IMR-90 (cell line): ENCODE measurements at regions not wholly inside any gene's neighbourhood (a gene's known extent, or its start where the extent isn't known, plus 50 kb on each side); places are given as distances from the start of the nearest gene placed in this dataset.

Experiments used
- ATAC-seq: fragments of 200-7000 bp; cut with Tn5 transposase; 2 replicates; pipeline ENCODE4 v1.9.1; 2020; ENCODE audit warnings: low read depth, mild to moderate bottlenecking, moderate library complexity
- BruUV-seq: library from RNA; stranded (reverse); fragments of 400-500 nt; replicated peaks from 2 replicates; lab custom pipeline; 2021; lab: Mats Ljungman, UMichigan
- CTCF ChIA-PET: fragments of 300-600 bp; formaldehyde crosslinking; extraction: SDS; loops from one replicate; lab custom pipeline; 2021; ENCODE audit warnings: antibody characterized with exemption; lab: Yijun Ruan, JAX
- POLR2A ChIA-PET: fragments of 300-600 bp; sonication (Branson Sonifier 250); formaldehyde crosslinking; loops from one replicate; lab custom pipeline; 2022; ENCODE audit warnings: antibody characterized with exemption; ENCODE audit not compliant: unreplicated experiment; lab: Charles Lee
- DNase-seq: peaks from one replicate; pipeline ENCODE4 v3.0.0; 2013
- H2AFZ ChIP-seq: replicated peaks from 2 replicates; pipeline ENCODE3; 2013; ENCODE audit warnings: low read length, mild to moderate bottlenecking; ENCODE audit not compliant: poor library complexity
- H2AK5ac ChIP-seq: 2 replicates; pipeline ENCODE4 v1.6.1; 2013; ENCODE audit warnings: low read depth, low read length, inconsistent platforms
- H2AK9ac ChIP-seq: replicated peaks from 2 replicates; pipeline ENCODE3; 2013; ENCODE audit warnings: mild to moderate bottlenecking, low read depth, low read length, moderate library complexity; ENCODE audit not compliant: poor library complexity
- H2BK120ac ChIP-seq: 2 replicates; pipeline ENCODE4 v1.6.1; 2013; ENCODE audit warnings: low read depth, low read length, inconsistent platforms
- H2BK15ac ChIP-seq: 3 replicates; pipeline ENCODE4 v1.6.1; 2013; ENCODE audit warnings: low read depth, low read length, inconsistent platforms
- H2BK20ac ChIP-seq: 2 replicates; pipeline ENCODE4 v1.6.1; 2013; ENCODE audit warnings: low read depth, mild to moderate bottlenecking, inconsistent platforms, low read length, moderate library complexity
- H2BK5ac ChIP-seq: 2 replicates; pipeline ENCODE4 v1.6.1; 2013; ENCODE audit warnings: mild to moderate bottlenecking, low read depth, low read length, inconsistent platforms; ENCODE audit not compliant: poor library complexity, severe bottlenecking
- H3K14ac ChIP-seq: replicated peaks from 2 replicates; pipeline ENCODE4 v1.6.1; 2013; ENCODE audit warnings: low read depth, low read length, inconsistent platforms
- H3K18ac ChIP-seq: 2 replicates; pipeline ENCODE4 v1.6.1; 2013; ENCODE audit warnings: low read depth, low read length, control low read depth
- H3K23ac ChIP-seq: 2 replicates; pipeline ENCODE4 v1.6.1; 2013; ENCODE audit warnings: low read depth, low read length, inconsistent platforms
- H3K27ac ChIP-seq: 2 replicates; pipeline ENCODE4 v1.5.1; 2013; ENCODE audit warnings: mild to moderate bottlenecking, control low read depth, low read length; ENCODE audit not compliant: insufficient read depth
- H3K27me3 ChIP-seq: 2 replicates; pipeline ENCODE4 v1.6.1; 2013; ENCODE audit warnings: low read length; ENCODE audit not compliant: control insufficient read depth, insufficient read depth
- H3K36me3 ChIP-seq: 2 replicates; pipeline ENCODE4 v1.6.1; 2013; ENCODE audit warnings: low read length, mixed read lengths; ENCODE audit not compliant: control insufficient read depth, insufficient read depth
- H3K4ac ChIP-seq: 2 replicates; pipeline ENCODE4 v1.6.1; 2013; ENCODE audit warnings: low read depth, low read length, inconsistent platforms
- H3K4me1 ChIP-seq: 2 replicates; pipeline ENCODE4 v1.6.1; 2013; ENCODE audit warnings: low read length, mixed read lengths; ENCODE audit not compliant: control insufficient read depth, insufficient read depth
- H3K4me2 ChIP-seq: 2 replicates; pipeline ENCODE4 v1.6.1; 2013; ENCODE audit warnings: low read depth, mild to moderate bottlenecking, control low read depth, low read length, moderate library complexity
- H3K4me3 ChIP-seq: 2 replicates; pipeline ENCODE4 v1.5.1; 2013; ENCODE audit warnings: low read depth, mild to moderate bottlenecking, control low read depth, low read length, moderate library complexity; ENCODE audit not compliant: insufficient read depth
- H3K56ac ChIP-seq: 2 replicates; pipeline ENCODE4 v1.6.1; 2013; ENCODE audit warnings: low read length, inconsistent platforms; ENCODE audit not compliant: insufficient read depth; ENCODE audit errors: extremely low read depth
- H3K79me1 ChIP-seq, 2 experiments: 2 replicates each; pipeline ENCODE4 v1.6.1; 2013; ENCODE audit warnings: low read length in 2 of 2, inconsistent platforms in 1 of 2, low read depth in 1 of 2
- H3K9ac ChIP-seq: 2 replicates; pipeline ENCODE4 v1.6.1; 2013; ENCODE audit warnings: low read depth, low read length, control low read depth
- H3K9me1 ChIP-seq: 2 replicates; pipeline ENCODE4 v1.6.1; 2013; ENCODE audit warnings: low read length, inconsistent platforms; ENCODE audit not compliant: insufficient read depth
- H3K9me3 ChIP-seq: 2 replicates; pipeline ENCODE4 v1.6.1; 2013; ENCODE audit warnings: low read length; ENCODE audit not compliant: control insufficient read depth, insufficient read depth
- H4K20me1 ChIP-seq: 2 replicates; pipeline ENCODE4 v1.6.1; 2013; ENCODE audit warnings: low read length, inconsistent platforms; ENCODE audit not compliant: insufficient read depth
- H4K5ac ChIP-seq: 2 replicates; pipeline ENCODE4 v1.6.1; 2013; ENCODE audit warnings: mild to moderate bottlenecking, low read depth, low read length, control low read depth
- H4K8ac ChIP-seq, 2 experiments: 2 replicates each; pipeline ENCODE4 v1.6.1; 2013; ENCODE audit warnings: low read depth in 2 of 2, low read length in 2 of 2, control low read depth in 1 of 2, inconsistent platforms in 1 of 2
- H4K91ac ChIP-seq: 2 replicates; pipeline ENCODE4 v1.6.1; 2013; ENCODE audit warnings: low read depth, low read length, inconsistent platforms; ENCODE audit not compliant: insufficient read depth
- BHLHE40 ChIP-seq: fragments of 150-350 bp; IDR thresholded peaks from 2 replicates; pipeline ENCODE4 v1.6.1; 2016; ENCODE audit warnings: mild to moderate bottlenecking, low read depth, low read length
- CEBPB ChIP-seq: IDR thresholded peaks from 2 replicates; pipeline ENCODE4 v1.6.1; 2012; ENCODE audit warnings: low read depth, low read length, improper control_type of control experiment
- CHD1 ChIP-seq: IDR thresholded peaks from 2 replicates; pipeline ENCODE4 v1.6.1; 2012; ENCODE audit warnings: low read depth, low read length, improper control_type of control experiment
- CTCF ChIP-seq: conservative IDR thresholded peaks from 2 replicates; pipeline ENCODE4 v1.5.1; 2012; ENCODE audit warnings: mild to moderate bottlenecking, low read depth, low read length, improper control_type of control experiment
- ELK1 ChIP-seq: fragments of 150-350 bp; IDR thresholded peaks from 2 replicates; pipeline ENCODE4 v1.6.1; 2016; ENCODE audit warnings: low read depth, mild to moderate bottlenecking, low read length, moderate library complexity, borderline replicate concordance
- FOS ChIP-seq: fragments of 150-350 bp; IDR thresholded peaks from 2 replicates; pipeline ENCODE4 v1.6.1; 2016; ENCODE audit warnings: low read depth, low read length
- MAFK ChIP-seq: IDR thresholded peaks from 2 replicates; pipeline ENCODE4 v1.6.1; 2012; ENCODE audit warnings: low read depth, low read length, improper control_type of control experiment
- MXI1 ChIP-seq: IDR thresholded peaks from 2 replicates; pipeline ENCODE4 v1.6.1; 2012; ENCODE audit warnings: low read depth, mild to moderate bottlenecking, low read length, moderate library complexity, borderline replicate concordance
- POLR2A ChIP-seq: IDR thresholded peaks from 2 replicates; pipeline ENCODE4 v1.6.1; 2012; ENCODE audit warnings: mild to moderate bottlenecking, low read depth, low read length
- RAD21 ChIP-seq: IDR thresholded peaks from 2 replicates; pipeline ENCODE4 v1.6.1; 2012; ENCODE audit warnings: low read length, improper control_type of control experiment
- RCOR1 ChIP-seq: IDR thresholded peaks from 2 replicates; pipeline ENCODE4 v1.6.1; 2012; ENCODE audit warnings: mild to moderate bottlenecking, low read length, improper control_type of control experiment; ENCODE audit not compliant: insufficient replicate concordance
- RFX5 ChIP-seq: IDR thresholded peaks from 2 replicates; pipeline ENCODE4 v1.8.0; 2012; ENCODE audit warnings: low read depth, mild to moderate bottlenecking, low read length, moderate library complexity
- SMC3 ChIP-seq: fragments of 150-350 bp; IDR thresholded peaks from 2 replicates; pipeline ENCODE4 v1.6.1; 2016; ENCODE audit warnings: low read depth, mild to moderate bottlenecking, antibody characterized with exemption, low read length, moderate library complexity
- USF2 ChIP-seq: fragments of 150-350 bp; IDR thresholded peaks from 2 replicates; pipeline ENCODE4 v1.6.1; 2017; ENCODE audit warnings: mild to moderate bottlenecking, antibody characterized with exemption, low read length, low read depth
- WGBS, 2 experiments: methylation state at CpG; one replicate each; pipeline versions ENCODE4 v1.1.5 to v1.1.7; 2013; ENCODE audit warnings: missing lambda C conversion rate in 2 of 2; ENCODE audit not compliant: insufficient read length in 1 of 2; ENCODE audit errors: extremely low coverage in 2 of 2; 5-methylcytosine and 5-hydroxymethylcytosine counted together
- dilution Hi-C: fragments of 300-500 bp; cut with HindIII; formaldehyde crosslinking; loops from one replicate; pipeline ENCODE4 v1.14.3; 2018; ENCODE audit warnings: low sequenced_read_pairs; ENCODE audit not compliant: unreplicated experiment
- in situ Hi-C: fragments of 300-500 bp; cut with MboI; formaldehyde crosslinking; loops from 3 replicates; pipeline ENCODE4 v1.14.3; 2019; ENCODE audit warnings: low sequenced_read_pairs, inconsistent platforms, mixed read lengths
- intact Hi-C: fragments of 100-400 bp; cut with micrococcal nuclease; formaldehyde crosslinking; loops from 2 replicates; pipeline ENCODE4 v1.10.0; 2022

DNA sequence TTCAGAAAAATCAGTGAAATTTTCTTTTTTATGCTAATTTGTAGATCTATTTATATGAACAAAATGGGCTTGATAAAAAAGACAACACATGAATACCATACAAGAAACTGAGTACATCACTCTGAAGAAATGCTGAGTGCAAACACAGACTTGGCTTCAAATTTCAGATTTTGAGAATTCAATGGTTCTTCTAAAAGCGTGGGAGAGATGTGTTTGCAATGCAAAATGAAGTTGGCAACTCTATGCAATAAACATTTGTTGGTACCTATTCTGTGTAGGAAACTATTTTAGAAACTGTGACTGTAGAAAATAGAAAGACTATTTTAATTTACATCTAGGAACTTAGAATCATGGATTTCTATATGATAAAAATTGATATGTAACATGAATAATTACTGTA, 1834.1 kb upstream of the CELF4 start:
- no peak overlapping the region for H3K9ac ChIP-seq
- H2BK15ac ChIP-seq, result no peak overlapping the region
- H3K56ac ChIP-seq, result no peak overlapping the region
- dilution Hi-C loops, result no loop called here
- H3K23ac ChIP-seq, result no peak overlapping the region
- H3K9me3 ChIP-seq, result no peaks in the 10 kb centered on the region; the same call in 1 of the 2 replicates
- no TSS peak for BruUV-seq
- no peak overlapping the region for H3K4ac ChIP-seq
- no peak overlapping the region for H2AK5ac ChIP-seq
- in situ Hi-C loops, result no loop called here
- intact Hi-C loops, result no loop called here
- no peaks in the 10 kb centered on the region for H4K20me1 ChIP-seq
- no peak overlapping the region for H3K18ac ChIP-seq
- ChIA-PET POLR2A (no interaction called here), CTCF (no interaction called here)
- H3K4me2 ChIP-seq, result no peak overlapping the region
- TF ChIP-seq USF2, result no peak
- TF ChIP-seq SMC3, result no peak
- no peak for TF ChIP-seq CTCF
- TF ChIP-seq RFX5, result no peak
- TF ChIP-seq CHD1, result no peak
- no peak for TF ChIP-seq RAD21
- no peak for TF ChIP-seq MAFK
- no peak for TF ChIP-seq RCOR1
- no peak for TF ChIP-seq CEBPB
- TF ChIP-seq POLR2A, result no peak
- no peak for TF ChIP-seq FOS
- no peak for TF ChIP-seq ELK1
- TF ChIP-seq MXI1, result no peak
- no peak for TF ChIP-seq BHLHE40
- H2AK9ac ChIP-seq, result no peak overlapping the region
- DNase-seq (no peak), ATAC-seq (no peak)
- H3K36me3 ChIP-seq, result no peaks in the 10 kb centered on the region
- H3K4me3 ChIP-seq, result no peak overlapping the region
- no peak overlapping the region for H4K8ac ChIP-seq
- H3K9me1 ChIP-seq, result no peaks in the 10 kb centered on the region
- no peak overlapping the region for H4K5ac ChIP-seq
- H2BK120ac ChIP-seq, result no peak overlapping the region
- H3K4me1 ChIP-seq, result no peaks in the 10 kb centered on the region
- no peak overlapping the region for H2BK20ac ChIP-seq
- H4K91ac ChIP-seq, result no peak overlapping the region
- H2BK5ac ChIP-seq, result no peak overlapping the region
- H3K79me1 ChIP-seq, result no peaks in the 10 kb centered on the region
- H2AFZ ChIP-seq, result no peak overlapping the region
- H3K27me3 ChIP-seq, result no peaks in the 10 kb centered on the region
- no peak overlapping the region for H3K14ac ChIP-seq
- no peak overlapping the region for H3K27ac ChIP-seq
- WGBS, 2 experiments, result no CpG with 5 or more reads among the region's 1 CpG
